ENCODE measurements at regions not wholly inside any gene's neighbourhood (a gene's known extent, or its start where the extent isn't known, plus 50 kb on each side); places are given as distances from the start of the nearest gene placed in this dataset.

DNA sequence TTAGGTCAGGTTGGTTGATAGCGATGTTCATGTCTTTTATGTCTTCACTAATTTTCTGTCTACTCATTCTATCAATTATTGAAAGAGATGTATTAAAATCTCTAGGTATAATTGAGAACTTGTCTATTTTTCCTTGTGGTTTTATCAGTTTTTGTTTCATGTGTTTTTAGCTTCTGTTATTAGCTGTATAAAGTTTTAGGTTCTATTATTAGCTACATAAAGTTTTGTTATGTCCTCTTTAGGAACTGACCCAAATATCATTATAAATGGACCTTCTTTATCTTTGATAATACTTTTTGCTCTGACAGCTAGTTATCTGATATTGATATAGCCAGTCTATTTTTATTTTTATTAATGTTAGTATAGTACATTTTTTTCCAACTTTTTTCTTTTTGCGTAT, 92.4 kb upstream of the TMEM170B start:
- TF ChIP-seq, protein P1, sequence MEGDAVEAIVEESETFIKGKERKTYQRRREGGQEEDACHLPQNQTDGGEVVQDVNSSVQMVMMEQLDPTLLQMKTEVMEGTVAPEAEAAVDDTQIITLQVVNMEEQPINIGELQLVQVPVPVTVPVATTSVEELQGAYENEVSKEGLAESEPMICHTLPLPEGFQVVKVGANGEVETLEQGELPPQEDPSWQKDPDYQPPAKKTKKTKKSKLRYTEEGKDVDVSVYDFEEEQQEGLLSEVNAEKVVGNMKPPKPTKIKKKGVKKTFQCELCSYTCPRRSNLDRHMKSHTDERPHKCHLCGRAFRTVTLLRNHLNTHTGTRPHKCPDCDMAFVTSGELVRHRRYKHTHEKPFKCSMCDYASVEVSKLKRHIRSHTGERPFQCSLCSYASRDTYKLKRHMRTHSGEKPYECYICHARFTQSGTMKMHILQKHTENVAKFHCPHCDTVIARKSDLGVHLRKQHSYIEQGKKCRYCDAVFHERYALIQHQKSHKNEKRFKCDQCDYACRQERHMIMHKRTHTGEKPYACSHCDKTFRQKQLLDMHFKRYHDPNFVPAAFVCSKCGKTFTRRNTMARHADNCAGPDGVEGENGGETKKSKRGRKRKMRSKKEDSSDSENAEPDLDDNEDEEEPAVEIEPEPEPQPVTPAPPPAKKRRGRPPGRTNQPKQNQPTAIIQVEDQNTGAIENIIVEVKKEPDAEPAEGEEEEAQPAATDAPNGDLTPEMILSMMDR (IDR thresholded peaks at IDR 0.05) = no peak
- TF ChIP-seq POLR2A (IDR thresholded peaks at IDR 0.05) = no peak

Data from Peyer's patch (tissue), 4 donors.